Spinal cord (tissue), 9 donors: ENCODE measurements at regions not wholly inside any gene's neighbourhood (a gene's known extent, or its start where the extent isn't known, plus 50 kb on each side); places are given as distances from the start of the nearest gene placed in this dataset.

Experiments
- DNase-seq, 6 donors: peaks; one replicate each; pipeline versions ENCODE4 v3.0.0 to v3.0.0-alpha.2; 2013 to 2015; ENCODE audit warnings: low spot score in 6 of 6, low read depth in 4 of 6
- H3K27ac ChIP-seq: one replicate; pipeline ENCODE4 v1.5.1; 2013; ENCODE audit warnings: low read depth, low read length, control low read depth
- H3K27me3 ChIP-seq: one replicate; pipeline ENCODE4 v1.6.1; 2013; ENCODE audit warnings: low read length; ENCODE audit not compliant: control insufficient read depth, insufficient read depth
- H3K36me3 ChIP-seq: one replicate; pipeline ENCODE4 v1.6.1; 2013; ENCODE audit warnings: low read length; ENCODE audit not compliant: control insufficient read depth, insufficient read depth
- H3K4me1 ChIP-seq: one replicate; pipeline ENCODE4 v1.6.1; 2013; ENCODE audit warnings: low read length; ENCODE audit not compliant: control insufficient read depth, insufficient read depth
- H3K4me3 ChIP-seq: one replicate; pipeline ENCODE4 v1.5.1; 2013; ENCODE audit warnings: low read depth, low read length, control low read depth
- H3K9me3 ChIP-seq: one replicate; pipeline ENCODE4 v1.6.1; 2013; ENCODE audit warnings: low read length; ENCODE audit not compliant: control insufficient read depth, insufficient read depth
- WGBS: methylation state at CpG from one replicate; pipeline ENCODE4 v1.1.5; 2013; ENCODE audit warnings: missing lambda C conversion rate; ENCODE audit not compliant: insufficient coverage; 5-methylcytosine and 5-hydroxymethylcytosine counted together
- donor health status: healthy.

- no CpG with 5 or more reads among the region's 1 CpG for WGBS
- Histone ChIP-seq H3K27me3 (no peaks in the 10 kb centered on the region), H3K4me1 (no peaks in the 10 kb centered on the region), H3K9me3 (no peaks in the 10 kb centered on the region), H3K4me3 (no peak overlapping the region), H3K36me3 (no peaks in the 10 kb centered on the region), H3K27ac (no peak overlapping the region)
- no peak for DNase-seq
These were observed 211.9 kb downstream of the LRRN1 start for GRCh38 chr3:4011166-4011565.

DNA sequence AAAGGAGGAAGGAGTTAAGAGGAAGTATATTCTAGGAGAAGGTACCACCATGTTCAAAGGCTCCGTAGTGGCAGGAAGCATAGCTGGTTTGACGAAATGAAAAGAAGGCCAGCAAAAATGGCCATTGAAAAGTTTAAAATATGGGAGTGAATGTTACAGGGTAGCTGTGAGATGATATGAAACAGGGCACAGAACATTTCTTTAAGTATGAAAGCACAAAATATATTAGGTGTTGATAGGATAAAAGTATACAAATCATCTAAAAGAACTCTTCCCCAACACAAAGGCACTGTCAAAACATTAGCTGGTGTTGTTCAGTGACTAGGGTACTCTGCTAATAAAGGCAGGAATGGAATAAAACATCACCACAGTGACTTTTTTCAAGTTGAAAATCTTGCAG is 216.2 kb downstream of the LRRN1 start:
- no peak for DNase-seq

GRCh38 chr3:4019501-4019900 is 220.3 kb downstream of the LRRN1 start:
- WGBS = 80% methylated on average over 1 of the region's 1 CpG
- Histone ChIP-seq H3K36me3 (no peaks in the 10 kb centered on the region), H3K27ac (no peak overlapping the region), H3K4me3 (no peak overlapping the region), H3K9me3 (no peaks in the 10 kb centered on the region), H3K27me3 (no peaks in the 10 kb centered on the region), H3K4me1 (no peaks in the 10 kb centered on the region)
- DNase-seq = no peak

More for the DNA sequence above, 216.2 kb downstream of the LRRN1 start:
- Histone ChIP-seq H3K9me3 (no peaks in the 10 kb centered on the region), H3K27ac (no peak overlapping the region), H3K27me3 (no peaks in the 10 kb centered on the region), H3K4me1 (no peaks in the 10 kb centered on the region), H3K4me3 (no peak overlapping the region), H3K36me3 (no peaks in the 10 kb centered on the region)
- WGBS = 77% methylated on average over 2 of the region's 2 CpGs

GRCh38 chr3:4021162-4021561 is 221.9 kb downstream of the LRRN1 start:
- no peaks in the 10 kb centered on the region for H3K36me3 ChIP-seq
- no peaks in the 10 kb centered on the region for H3K27me3 ChIP-seq
- H3K4me3 ChIP-seq = no peak overlapping the region
- 20% methylated on average over 1 of the region's 1 CpG for WGBS
- DNase-seq = no peak
- H3K9me3 ChIP-seq = no peaks in the 10 kb centered on the region
- no peaks in the 10 kb centered on the region for H3K4me1 ChIP-seq
- no peak overlapping the region for H3K27ac ChIP-seq

DNA sequence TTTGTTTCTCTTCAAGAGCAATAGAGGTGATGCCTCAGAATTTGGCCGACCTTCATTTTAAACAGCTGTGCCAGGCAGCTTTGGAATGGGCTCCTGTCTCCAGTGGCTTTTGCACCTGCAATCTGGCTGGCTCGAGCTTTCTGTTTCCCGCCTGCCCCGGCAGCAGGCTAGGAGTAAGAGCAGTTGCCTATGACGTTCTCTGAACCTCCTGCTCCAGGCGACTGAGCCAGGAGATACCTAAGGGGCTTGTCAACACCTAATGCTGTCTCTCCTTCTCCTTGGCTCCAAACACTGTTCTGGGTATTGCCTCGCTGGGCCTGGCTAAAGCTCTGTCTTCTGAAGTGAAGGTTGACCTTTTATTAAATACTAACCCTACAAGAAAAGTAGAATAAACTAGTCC is 229.9 kb downstream of the LRRN1 start:
- DNase-seq = peak in 1 of 6 donors; percentile 52
- 87% methylated on average over 6 of the region's 7 CpGs for WGBS
- Histone ChIP-seq H3K27ac (no peak overlapping the region), H3K36me3 (no peaks in the 10 kb centered on the region), H3K9me3 (no peaks in the 10 kb centered on the region), H3K4me1 (no peaks in the 10 kb centered on the region), H3K27me3 (no peaks in the 10 kb centered on the region), H3K4me3 (no peak overlapping the region)

GRCh38 chr3:4030624-4031023 is 231.4 kb downstream of the LRRN1 start:
- Histone ChIP-seq H3K9me3 (no peaks in the 10 kb centered on the region), H3K27ac (no peak overlapping the region), H3K4me1 (no peaks in the 10 kb centered on the region), H3K27me3 (no peaks in the 10 kb centered on the region), H3K36me3 (no peaks in the 10 kb centered on the region), H3K4me3 (no peak overlapping the region)
- no peak for DNase-seq
- WGBS = 100% methylated on average over 1 of the region's 1 CpG

GRCh38 chr3:4033296-4033695 is 234.1 kb downstream of the LRRN1 start:
- H3K4me1 ChIP-seq = no peaks in the 10 kb centered on the region
- no peak overlapping the region for H3K27ac ChIP-seq
- H3K9me3 ChIP-seq = no peaks in the 10 kb centered on the region
- H3K27me3 ChIP-seq = no peaks in the 10 kb centered on the region
- no CpG with 5 or more reads among the region's 2 CpGs for WGBS
- no peak for DNase-seq
- H3K36me3 ChIP-seq = no peaks in the 10 kb centered on the region
- no peak overlapping the region for H3K4me3 ChIP-seq

DNA sequence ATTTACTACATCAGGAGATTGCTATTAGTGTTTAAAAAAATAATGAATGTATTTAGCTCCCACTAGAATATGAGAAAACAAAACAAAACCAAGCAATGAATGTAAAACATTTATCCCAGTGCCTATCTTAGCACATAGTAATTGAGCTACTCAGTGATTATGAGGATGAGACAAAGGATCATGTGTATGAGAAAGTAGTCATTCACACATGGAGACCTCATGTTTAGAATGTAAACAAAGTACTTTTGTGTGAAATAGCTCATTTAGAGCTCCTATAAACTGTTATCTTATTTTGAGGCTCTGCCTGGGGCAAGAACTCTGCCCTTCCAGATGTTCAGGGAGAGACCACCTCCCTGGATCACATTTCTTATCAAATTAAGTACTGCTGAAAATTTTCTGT is 236.8 kb downstream of the LRRN1 start:
- Histone ChIP-seq H3K36me3 (no peaks in the 10 kb centered on the region), H3K9me3 (no peaks in the 10 kb centered on the region), H3K4me1 (no peaks in the 10 kb centered on the region), H3K27me3 (no peaks in the 10 kb centered on the region), H3K4me3 (no peak overlapping the region), H3K27ac (no peak overlapping the region)
- peak in 1 of 6 donors; percentile 14 for DNase-seq

GRCh38 chr3:4038351-4038750 is 239.1 kb downstream of the LRRN1 start:
- no peaks in the 10 kb centered on the region for H3K36me3 ChIP-seq
- 78% methylated on average over 4 of the region's 5 CpGs for WGBS
- DNase-seq = no peak
- H3K27ac ChIP-seq = no peak overlapping the region
- H3K9me3 ChIP-seq = no peaks in the 10 kb centered on the region
- no peaks in the 10 kb centered on the region for H3K27me3 ChIP-seq
- no peak overlapping the region for H3K4me3 ChIP-seq
- H3K4me1 ChIP-seq = no peaks in the 10 kb centered on the region

DNA sequence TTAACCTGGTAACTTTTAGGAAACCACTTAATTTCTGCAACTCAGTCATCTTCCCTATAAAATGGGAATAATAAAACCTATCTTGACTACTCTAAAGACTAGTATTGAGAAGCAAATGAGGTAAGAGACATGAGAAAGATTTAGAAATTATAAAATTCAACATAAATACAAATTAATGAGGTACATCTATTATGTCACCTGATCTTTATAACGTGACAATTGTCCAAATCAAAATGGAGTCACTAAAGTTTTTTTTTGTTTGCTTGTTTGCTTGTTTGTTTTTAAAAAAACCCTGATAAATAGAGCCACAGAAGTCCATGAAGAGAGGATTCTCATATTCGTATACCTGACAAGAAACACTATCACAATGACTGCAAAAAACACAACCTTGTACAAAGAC is 242.8 kb downstream of the LRRN1 start:
- Histone ChIP-seq H3K9me3 (no peaks in the 10 kb centered on the region), H3K4me3 (no peak overlapping the region), H3K36me3 (no peaks in the 10 kb centered on the region), H3K27ac (no peak overlapping the region), H3K27me3 (no peaks in the 10 kb centered on the region), H3K4me1 (no peaks in the 10 kb centered on the region)
- WGBS = 89% methylated on average over 1 of the region's 2 CpGs
- no peak for DNase-seq
